H9 (cell line): ENCODE measurements at regions not wholly inside any gene's neighbourhood (a gene's known extent, or its start where the extent isn't known, plus 50 kb on each side); places are given as distances from the start of the nearest gene placed in this dataset.

Experiments
- DNase-seq: peaks from one replicate; pipeline ENCODE4 v3.0.0-alpha.2; 2017
- H2AFZ ChIP-seq: one replicate; pipeline ENCODE4 v1.6.1; 2013; ENCODE audit warnings: mild to moderate bottlenecking, low read length, control low read depth, moderate library complexity
- H2AK5ac ChIP-seq: 2 replicates; pipeline ENCODE4 v1.6.1; 2013; ENCODE audit warnings: low read length, control low read depth, mixed read lengths; ENCODE audit not compliant: insufficient read length
- H2BK120ac ChIP-seq: one replicate; pipeline ENCODE4 v1.6.1; 2013; ENCODE audit warnings: low read depth, mild to moderate bottlenecking, low read length, control low read depth, inconsistent platforms; ENCODE audit not compliant: poor library complexity, severe bottlenecking
- H2BK12ac ChIP-seq: 2 replicates; pipeline ENCODE4 v1.6.1; 2013; ENCODE audit warnings: low read length, control low read depth, mixed read lengths, low read depth; ENCODE audit not compliant: insufficient read length
- H2BK15ac ChIP-seq: 2 replicates; pipeline ENCODE4 v1.6.1; 2013; ENCODE audit warnings: low read depth, low read length, control low read depth
- H2BK20ac ChIP-seq: one replicate; pipeline ENCODE4 v1.6.1; 2013; ENCODE audit warnings: low read depth, mild to moderate bottlenecking, low read length, control low read depth, inconsistent platforms; ENCODE audit not compliant: poor library complexity, severe bottlenecking
- H2BK5ac ChIP-seq: 2 replicates; pipeline ENCODE4 v1.6.1; 2013; ENCODE audit warnings: low read length, control low read depth, mixed read lengths; ENCODE audit not compliant: insufficient read length
- H3K14ac ChIP-seq: 2 replicates; pipeline ENCODE4 v1.6.1; 2013; ENCODE audit warnings: low read length, control low read depth; ENCODE audit not compliant: insufficient read depth
- H3K18ac ChIP-seq: 2 replicates; pipeline ENCODE4 v1.6.1; 2013; ENCODE audit warnings: low read depth, mild to moderate bottlenecking, mixed read lengths, low read length, control low read depth; ENCODE audit not compliant: insufficient read length
- H3K23ac ChIP-seq: 2 replicates; pipeline ENCODE4 v1.6.1; 2013; ENCODE audit warnings: low read length, control low read depth, mixed read lengths, low read depth; ENCODE audit not compliant: insufficient read length
- H3K23me2 ChIP-seq: 2 replicates; pipeline ENCODE4 v1.6.1; 2013; ENCODE audit warnings: low read depth, mild to moderate bottlenecking, mixed read lengths, low read length, control low read depth; ENCODE audit not compliant: insufficient read length, poor library complexity, severe bottlenecking
- H3K27ac ChIP-seq: 2 replicates; pipeline ENCODE4 v1.5.1; 2013; ENCODE audit warnings: low read length, control low read depth, mixed read lengths, low read depth; ENCODE audit not compliant: insufficient read length
- H3K27me3 ChIP-seq: 2 replicates; pipeline ENCODE4 v1.6.1; 2013; ENCODE audit warnings: low read length, control low read depth, inconsistent platforms; ENCODE audit not compliant: insufficient read depth
- H3K4ac ChIP-seq: 2 replicates; pipeline ENCODE4 v1.6.1; 2013; ENCODE audit warnings: low read depth, mild to moderate bottlenecking, control low read depth, inconsistent platforms, low read length, moderate library complexity
- H3K4me1 ChIP-seq: 2 replicates; pipeline ENCODE4 v1.6.1; 2013; ENCODE audit warnings: low read length, control low read depth, inconsistent platforms; ENCODE audit not compliant: insufficient read depth
- H3K4me2 ChIP-seq: 2 replicates; pipeline ENCODE4 v1.6.1; 2013; ENCODE audit warnings: low read length, control low read depth, mixed read lengths; ENCODE audit not compliant: insufficient read length, insufficient read depth
- H3K56ac ChIP-seq: 2 replicates; pipeline ENCODE4 v1.6.1; 2013; ENCODE audit warnings: low read depth, mild to moderate bottlenecking, mixed read lengths, low read length, control low read depth; ENCODE audit not compliant: insufficient read length
- H3K79me1 ChIP-seq: 2 replicates; pipeline ENCODE4 v1.6.1; 2013; ENCODE audit warnings: low read depth, mild to moderate bottlenecking, moderate library complexity, low read length, control low read depth, inconsistent platforms; ENCODE audit not compliant: insufficient read depth, poor library complexity, severe bottlenecking
- H3K79me2 ChIP-seq: 2 replicates; pipeline ENCODE4 v1.6.1; 2013; ENCODE audit warnings: low read length, control low read depth, inconsistent platforms; ENCODE audit not compliant: insufficient read depth
- H3K9ac ChIP-seq: 2 replicates; pipeline ENCODE4 v1.6.1; 2013; ENCODE audit warnings: low read length, control low read depth, mixed read lengths; ENCODE audit not compliant: insufficient read length; ENCODE audit errors: extremely low read depth
- H3K9me3 ChIP-seq: one replicate; pipeline ENCODE4 v1.6.1; 2013; ENCODE audit warnings: low read depth, low read length, inconsistent platforms; ENCODE audit not compliant: control insufficient read depth
- H3T11ph ChIP-seq: one replicate; pipeline ENCODE4 v1.6.1; 2013; ENCODE audit warnings: mild to moderate bottlenecking, low read length, control low read depth, inconsistent platforms
- H4K20me1 ChIP-seq: one replicate; pipeline ENCODE4 v1.6.1; 2013; ENCODE audit not compliant: control insufficient read depth, insufficient read length, insufficient read depth
- H4K5ac ChIP-seq: 2 replicates; pipeline ENCODE4 v1.6.1; 2013; ENCODE audit warnings: low read depth, mild to moderate bottlenecking, mixed read lengths, low read length, control low read depth; ENCODE audit not compliant: insufficient read length
- H4K8ac ChIP-seq: replicated peaks from 2 replicates; pipeline ENCODE4 v1.6.1; 2013; ENCODE audit warnings: low read length, control low read depth, mixed read lengths, low read depth; ENCODE audit not compliant: insufficient read length
- H4K91ac ChIP-seq: 2 replicates; pipeline ENCODE4 v1.6.1; 2013; ENCODE audit warnings: low read depth, mild to moderate bottlenecking, moderate library complexity, mixed read lengths, low read length, control low read depth; ENCODE audit not compliant: insufficient read length
- H3K27ac Mint-ChIP-seq, 3 experiments: 2 replicates in 2 of 3; 3 replicates in 1 of 3; pipeline ENCODE4 v1.8.0; 2020 to 2021; ENCODE audit warnings: mixed read lengths in 3 of 3, mild to moderate bottlenecking in 1 of 3, moderate library complexity in 1 of 3
- H3K27me3 Mint-ChIP-seq: 2 replicates; pipeline ENCODE4 v1.8.0; 2021; ENCODE audit warnings: low read depth, mild to moderate bottlenecking, moderate library complexity, mixed read lengths
- H3K36me3 Mint-ChIP-seq, 3 experiments: 2 replicates in 2 of 3; 3 replicates in 1 of 3; pipeline ENCODE4 v1.8.0; 2020 to 2021; ENCODE audit warnings: low read depth in 3 of 3, mixed read lengths in 3 of 3; ENCODE audit not compliant: insufficient read depth in 1 of 3
- H3K4me1 Mint-ChIP-seq, 2 experiments: 2 replicates each; pipeline ENCODE4 v1.8.0; 2020; ENCODE audit warnings: mixed read lengths in 2 of 2
- H3K4me3 Mint-ChIP-seq, 2 experiments: 2 replicates in 1 of 2; 3 replicates in 1 of 2; pipeline ENCODE4 v1.8.0; 2020 to 2021; ENCODE audit warnings: mild to moderate bottlenecking in 2 of 2, mixed read lengths in 2 of 2, moderate library complexity in 1 of 2
- H3K9me3 Mint-ChIP-seq, 2 experiments: 2 replicates in 1 of 2; 3 replicates in 1 of 2; pipeline ENCODE4 v1.8.0; 2020; ENCODE audit warnings: mild to moderate bottlenecking in 2 of 2, mixed read lengths in 2 of 2, moderate library complexity in 1 of 2
- CTCF ChIP-seq: fragments of 200-600 bp; sonication (generic); conservative IDR thresholded peaks from 3 replicates; pipeline ENCODE4 v1.8.0; 2021; ENCODE audit warnings: antibody characterized with exemption, mild to moderate bottlenecking

- no peak overlapping the region for H3K4ac ChIP-seq
- no peaks in the 10 kb centered on the region for H3K9me3 ChIP-seq
- no peak overlapping the region for H2BK15ac ChIP-seq
- no peak for TF ChIP-seq CTCF
- no peaks in the 10 kb centered on the region for H3K23me2 ChIP-seq
- no peak overlapping the region for H3K56ac ChIP-seq
- H3K79me2 ChIP-seq, result no peaks in the 10 kb centered on the region
- no peaks in the 10 kb centered on the region for H4K20me1 ChIP-seq
- Mint-ChIP-seq H3K4me3 (no peak overlapping the region), H3K27ac (no peak overlapping the region), H3K9me3 (no peaks in the 10 kb centered on the region), H3K36me3 (no peaks in the 10 kb centered on the region), H3K4me1 (peaks cover 4 to 6% of the 10 kb centered on the region in 2 experiments; a peak in 3 of 4 replicates), H3K27me3 (no peaks in the 10 kb centered on the region)
- no peak overlapping the region for H3T11ph ChIP-seq
- H2BK20ac ChIP-seq, result no peak overlapping the region
- no peak overlapping the region for H3K4me2 ChIP-seq
- no peak overlapping the region for H2AFZ ChIP-seq
- no peak overlapping the region for H3K14ac ChIP-seq
- H3K23ac ChIP-seq, result no peak overlapping the region
- no peaks in the 10 kb centered on the region for H3K79me1 ChIP-seq
- no peak overlapping the region for H2BK5ac ChIP-seq
- no peak overlapping the region for H4K91ac ChIP-seq
- no peak overlapping the region for H2BK120ac ChIP-seq
- H3K27me3 ChIP-seq, result no peaks in the 10 kb centered on the region
- H3K27ac ChIP-seq, result no peak overlapping the region
- H3K9ac ChIP-seq, result no peak overlapping the region
- no peak overlapping the region for H4K5ac ChIP-seq
- DNase-seq, result no peak
- no peak overlapping the region for H2BK12ac ChIP-seq
- H3K18ac ChIP-seq, result no peak overlapping the region
- no peak overlapping the region for H4K8ac ChIP-seq
- H2AK5ac ChIP-seq, result no peak overlapping the region
- no peaks in the 10 kb centered on the region for H3K4me1 ChIP-seq
These were observed 56.8 kb upstream of the ANTXR2 start for GRCh38 chr4:80129785-80130184.
